Ureter (tissue), 1 donor: ENCODE measurements at regions not wholly inside any gene's neighbourhood (a gene's known extent, or its start where the extent isn't known, plus 50 kb on each side); places are given as distances from the start of the nearest gene placed in this dataset.
"Not testable (repeated sequence)": the region's sequence is repeated elsewhere in the genome, so short reads cannot be mapped to it uniquely, and the experiment has no call there.

Experiments
- DNase-seq: peaks from one replicate; pipeline ENCODE4 v3.0.0-alpha.2; 2020; ENCODE audit warnings: low spot score
- donor health status: DM: yes; HTN: yes; CAD: no.

DNA sequence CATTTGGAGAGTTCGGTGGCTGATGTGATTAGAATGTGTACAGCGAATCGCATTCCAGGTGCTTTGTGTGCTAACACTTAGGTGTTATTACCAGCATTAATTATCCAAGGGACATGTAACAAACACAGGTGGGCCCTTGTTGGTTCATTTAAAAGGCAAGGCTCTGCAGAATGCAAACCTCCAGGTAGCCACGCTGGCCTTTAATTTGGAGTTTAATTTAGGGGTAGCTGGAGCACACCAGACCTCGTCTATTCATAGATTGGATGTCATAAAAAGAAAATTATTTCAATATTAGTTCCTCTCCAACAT lies 191.1 kb downstream of the MAT2B start:
- DNase-seq = no peak

DNA sequence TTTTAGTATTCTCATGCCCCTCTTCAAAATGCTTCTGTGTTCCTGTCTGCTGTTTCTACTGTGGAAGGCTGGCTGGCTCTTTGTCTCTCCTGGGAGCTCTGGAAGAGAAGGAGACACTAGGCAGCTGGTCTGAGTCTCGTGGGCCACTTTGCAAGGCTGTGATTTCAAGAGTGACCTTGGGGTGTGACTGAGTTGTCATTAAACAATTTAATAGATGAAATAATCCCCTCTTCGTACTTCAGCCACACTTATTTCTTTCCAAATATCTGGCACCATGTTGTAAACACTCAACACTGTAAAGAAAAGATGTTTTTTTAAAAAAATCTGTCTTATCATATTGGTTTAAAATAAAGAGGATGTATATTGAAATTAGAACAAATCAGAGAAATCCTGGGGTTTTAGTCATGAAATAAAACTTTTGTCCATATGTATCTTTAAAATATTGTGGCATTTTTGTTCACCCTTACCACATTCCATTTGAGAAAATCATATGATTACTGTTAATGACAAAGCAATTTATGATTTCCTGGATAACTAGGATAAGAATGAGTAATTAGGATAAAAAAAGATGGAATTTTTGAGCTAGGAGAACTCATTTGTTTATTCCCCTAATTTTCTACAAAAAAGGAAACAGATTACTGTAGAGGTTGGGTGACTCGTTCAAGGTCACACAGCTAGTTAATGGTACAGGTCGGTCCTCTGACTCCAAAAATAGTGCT lies 200.8 kb downstream of the MAT2B start:
- DNase-seq = no peak

DNA sequence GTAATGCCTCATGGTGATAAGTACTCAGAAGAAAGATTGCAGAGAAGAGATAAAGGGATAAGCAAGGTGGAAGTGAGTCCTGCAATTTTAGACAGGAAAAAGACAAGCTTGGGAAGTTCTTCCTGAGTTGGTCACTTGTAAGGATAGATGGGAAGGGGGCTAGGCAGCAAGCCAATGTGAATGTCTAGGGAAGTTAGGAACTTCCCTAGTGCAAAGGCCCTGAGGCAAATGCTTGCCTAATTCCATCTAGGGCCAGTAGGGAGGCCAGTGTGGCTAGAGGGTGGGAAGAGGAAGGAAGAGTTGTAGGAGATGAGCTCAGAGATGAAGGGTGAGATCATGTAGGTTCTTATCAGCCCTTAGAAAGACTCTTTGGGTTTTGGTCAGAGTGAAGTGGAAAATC lies 206.6 kb downstream of the MAT2B start:
- no peak for DNase-seq

GRCh38 chr5:163718272-163718671 lies 212.9 kb downstream of the MAT2B start:
- no peak for DNase-seq

DNA sequence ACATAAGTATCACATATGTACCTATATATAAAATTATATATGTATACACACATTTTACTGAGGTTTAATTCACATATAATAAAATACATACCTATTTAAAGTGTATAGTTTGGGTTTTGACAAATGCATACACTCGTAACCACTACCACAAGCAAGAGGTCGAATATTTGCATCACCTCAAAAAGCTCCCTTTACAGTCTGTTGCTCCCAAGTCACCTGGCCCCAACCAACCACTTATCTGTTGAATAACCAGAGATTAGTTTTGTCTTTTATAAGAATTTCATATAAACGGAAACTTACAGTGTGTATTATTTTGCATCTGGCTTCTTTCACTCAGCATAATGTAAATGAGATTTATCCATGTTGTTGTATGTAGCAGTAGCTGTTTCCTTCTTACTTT lies 218.9 kb downstream of the MAT2B start:
- no peak for DNase-seq

GRCh38 chr5:163727028-163727427 lies 221.6 kb downstream of the MAT2B start:
- DNase-seq = no peak

DNA sequence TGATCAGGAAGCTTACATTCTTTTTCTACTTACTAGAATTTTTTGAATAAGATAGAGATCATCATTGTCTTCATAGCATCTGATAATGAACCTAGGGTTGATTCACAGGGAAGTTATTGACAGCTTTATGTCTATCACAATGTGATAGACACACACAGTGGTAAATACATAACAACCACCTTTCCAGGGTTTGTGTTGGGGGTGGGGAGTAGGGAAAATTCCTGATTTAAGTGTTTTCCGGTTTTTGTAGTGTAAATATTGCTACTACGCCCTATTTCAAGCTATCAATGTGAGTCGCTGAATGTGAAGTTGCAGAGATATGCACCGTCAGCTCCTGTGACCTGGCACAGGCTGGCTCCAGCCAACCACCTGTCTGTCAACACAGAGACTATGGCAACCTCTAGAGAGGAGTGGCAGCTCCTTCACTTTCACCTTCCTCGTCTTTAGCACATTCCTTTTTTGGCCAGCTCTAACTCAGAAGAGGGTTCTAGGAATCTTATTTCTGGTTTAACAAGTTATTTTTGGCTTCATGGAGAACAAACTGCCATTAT lies 224.9 kb downstream of the MAT2B start:
- no peak for DNase-seq

GRCh38 chr5:163731256-163731655 lies 225.8 kb downstream of the MAT2B start:
- no peak for DNase-seq

DNA sequence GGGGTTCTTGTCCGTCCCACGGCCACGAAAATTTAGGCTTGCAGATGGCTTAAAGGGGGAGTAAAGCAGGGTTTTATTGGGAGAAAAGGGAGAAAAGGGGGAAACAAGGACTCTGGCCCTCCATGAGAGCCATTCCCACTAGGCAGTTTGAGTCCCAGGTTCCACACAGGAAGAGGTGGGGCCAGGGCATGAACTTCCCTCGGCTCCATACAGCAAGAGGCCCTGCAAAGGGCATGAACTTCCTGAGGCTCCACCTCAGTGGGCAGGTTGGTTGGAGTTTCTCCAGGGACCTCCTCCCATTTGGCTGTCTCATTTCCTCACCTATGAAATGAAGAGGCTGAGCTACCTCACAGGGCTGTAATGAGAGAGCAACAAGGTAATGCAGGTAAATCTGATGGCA lies 229.7 kb downstream of the MAT2B start:
- DNase-seq = no peak

DNA sequence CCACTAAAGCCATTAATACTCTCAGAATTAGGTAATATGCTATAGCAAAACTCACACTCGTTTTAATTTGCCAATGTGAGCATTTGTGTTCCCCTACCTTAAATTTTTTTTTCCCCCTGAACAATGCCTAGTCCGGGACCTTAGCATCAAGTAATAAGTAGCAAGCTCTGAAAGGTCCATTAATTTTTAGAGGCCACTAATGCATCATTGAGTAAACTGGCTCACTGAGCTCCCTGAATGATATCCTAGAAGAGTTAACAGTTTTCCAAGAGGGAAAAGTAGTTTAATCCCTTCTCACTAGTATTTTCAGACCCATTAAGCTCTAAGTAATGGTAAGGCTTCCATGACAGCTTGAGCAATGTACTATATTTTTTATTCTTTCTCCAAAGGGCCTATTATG lies 242.2 kb downstream of the MAT2B start:
- no peak for DNase-seq

DNA sequence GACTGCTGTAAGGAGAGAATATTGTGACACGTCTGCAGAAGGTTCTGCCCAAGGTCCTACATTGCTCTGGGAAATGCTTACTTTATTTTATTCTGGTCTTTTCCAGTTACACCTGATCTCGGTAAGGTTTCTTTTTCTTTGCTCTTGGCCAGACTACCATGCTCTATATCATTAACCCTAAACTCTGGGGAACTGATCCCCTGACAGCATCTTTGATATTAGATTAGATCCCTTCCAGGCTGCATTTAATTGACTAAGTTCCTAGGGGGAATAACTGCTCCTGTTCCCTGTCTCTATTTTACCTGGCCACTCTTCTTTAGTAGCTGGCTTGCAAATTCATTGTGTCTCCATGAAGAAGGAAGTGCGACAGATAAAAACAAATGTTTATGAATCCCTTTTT lies 243.5 kb downstream of the MAT2B start:
- DNase-seq = no peak

- not testable (repeated sequence) for DNase-seq
Measured at GRCh38 chr5:163750415-163750814, 245.0 kb downstream of the MAT2B start.

DNA sequence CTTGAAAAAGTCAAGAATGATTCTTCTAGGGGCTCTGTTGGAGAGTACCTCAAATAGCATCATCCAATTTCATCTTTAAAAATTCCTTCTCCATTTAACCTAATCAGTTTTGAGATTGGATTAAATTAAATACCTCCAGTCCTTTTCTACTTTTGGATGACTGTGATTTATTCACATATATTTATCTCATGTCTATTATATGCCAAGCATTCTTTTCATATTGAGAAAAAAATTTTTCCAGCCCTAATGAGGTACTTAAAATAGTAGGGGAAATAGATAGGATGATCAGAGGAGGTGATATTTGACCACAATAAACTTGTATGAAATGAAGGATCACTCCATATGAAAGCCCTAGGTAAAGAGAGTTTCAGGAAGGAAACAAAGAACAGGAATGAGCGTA lies 250.1 kb downstream of the MAT2B start:
- DNase-seq = no peak

GRCh38 chr5:163756170-163756569 lies 250.8 kb downstream of the MAT2B start:
- DNase-seq = no peak

DNA sequence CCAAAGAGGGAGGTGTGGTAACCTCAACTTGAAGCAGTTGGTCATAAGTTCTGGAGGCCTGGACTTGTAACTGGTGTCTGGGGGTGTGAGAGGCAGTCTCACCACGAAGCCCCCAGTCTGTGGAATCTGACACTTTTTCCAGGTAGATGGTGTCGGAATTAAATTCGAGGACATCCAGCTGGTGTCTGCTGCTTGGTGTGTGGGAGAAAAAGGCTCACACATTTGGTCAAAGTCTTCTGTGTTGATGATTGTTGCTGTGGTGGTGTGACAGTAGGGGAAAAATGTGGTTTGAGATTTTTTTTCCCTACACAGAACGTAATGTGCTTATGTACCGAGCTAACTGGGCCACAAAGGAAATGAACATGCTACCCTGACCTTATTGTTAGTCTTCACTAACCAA lies 251.9 kb downstream of the MAT2B start:
- no peak for DNase-seq

DNA sequence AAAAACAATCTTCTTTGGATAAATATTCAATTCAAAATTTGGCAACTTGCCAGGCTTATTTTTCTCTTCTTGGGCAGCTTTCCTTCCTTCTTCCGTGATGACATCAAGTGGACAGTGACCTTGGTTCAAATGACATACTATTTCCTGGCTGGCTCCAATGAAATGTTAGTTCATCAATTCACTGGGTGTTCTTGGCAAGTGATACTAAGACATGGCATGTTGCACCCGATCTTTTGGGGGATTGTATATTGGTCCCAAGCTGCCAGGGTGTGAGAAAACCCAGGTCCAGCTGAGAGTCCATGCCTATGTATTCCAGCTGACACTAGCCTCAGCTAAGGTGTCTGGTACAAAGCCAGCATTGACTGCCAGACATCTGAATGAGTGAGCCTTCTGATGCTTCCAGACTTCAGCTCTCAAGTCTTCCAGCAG lies 252.9 kb downstream of the MAT2B start:
- no peak for DNase-seq

DNA sequence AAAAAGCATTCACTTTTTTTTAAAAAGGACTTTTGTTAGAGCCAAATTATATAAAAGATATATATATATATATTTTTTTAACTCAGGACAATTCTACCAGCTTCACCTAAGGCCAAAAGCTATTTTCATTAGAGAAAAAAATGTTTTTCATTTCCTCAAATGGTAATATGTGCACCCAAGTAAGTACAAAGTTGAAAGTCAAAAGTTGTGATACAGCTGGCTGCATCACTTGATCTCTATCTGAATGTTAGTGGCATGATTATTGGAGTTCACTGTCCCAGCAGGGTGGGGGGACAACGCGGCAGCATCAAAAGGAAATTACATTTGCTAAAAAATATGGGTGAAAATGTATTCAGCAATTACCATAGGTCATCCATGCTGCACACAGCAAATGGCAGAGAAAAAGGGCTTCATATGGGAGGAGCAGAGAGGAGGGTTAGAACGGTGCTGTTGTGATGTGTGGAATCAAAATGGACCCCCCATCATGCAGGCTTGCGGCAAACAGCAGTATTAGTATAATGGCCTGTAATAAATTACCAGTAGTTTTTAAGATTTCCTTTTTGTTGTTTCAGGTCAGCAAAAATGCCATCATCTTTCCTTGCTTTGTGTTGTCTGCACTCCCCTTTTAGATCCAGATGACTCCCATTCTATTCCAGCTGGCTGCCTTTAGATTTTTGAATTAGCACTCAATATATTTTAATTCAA lies 253.7 kb downstream of the MAT2B start:
- no peak for DNase-seq

- DNase-seq = no peak
Measured at GRCh38 chr5:163760498-163760897, 255.1 kb downstream of the MAT2B start.

DNA sequence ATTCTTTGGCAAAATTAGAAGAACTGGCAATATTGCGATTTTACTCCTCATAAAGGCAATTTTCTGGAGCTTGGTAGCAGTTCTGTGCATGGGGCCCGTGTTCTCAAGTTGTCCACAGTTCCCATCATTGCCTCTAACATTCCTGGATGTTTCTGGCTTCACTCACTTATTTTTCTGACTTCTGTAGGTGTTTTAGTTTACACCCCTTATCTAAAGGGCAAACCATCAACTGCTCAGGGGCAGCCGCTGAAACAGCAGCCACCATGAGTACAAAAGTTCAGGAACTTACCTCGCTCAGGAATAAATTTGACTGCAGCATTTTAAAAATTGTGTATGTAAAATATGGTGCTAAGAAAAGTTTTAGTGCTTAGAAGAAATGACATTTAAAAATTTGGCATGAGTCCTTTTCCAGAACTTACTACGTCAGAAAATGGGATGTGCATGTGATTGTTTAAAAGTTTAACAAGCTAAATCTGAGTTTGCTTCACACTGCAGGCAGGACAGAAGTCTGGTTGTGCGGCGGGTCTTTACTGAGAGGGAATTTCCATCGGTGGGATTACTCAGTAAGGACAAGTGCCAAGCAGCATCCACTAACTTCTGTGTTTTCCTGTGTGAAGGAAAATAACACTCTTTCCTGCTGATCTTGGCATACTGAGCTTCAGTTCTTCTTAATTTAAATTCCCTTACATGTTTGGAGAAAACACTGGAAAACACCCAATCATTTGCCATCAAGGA lies 261.7 kb downstream of the MAT2B start:
- no peak for DNase-seq

GRCh38 chr5:163770625-163771024 lies 265.2 kb downstream of the MAT2B start:
- no peak for DNase-seq

DNA sequence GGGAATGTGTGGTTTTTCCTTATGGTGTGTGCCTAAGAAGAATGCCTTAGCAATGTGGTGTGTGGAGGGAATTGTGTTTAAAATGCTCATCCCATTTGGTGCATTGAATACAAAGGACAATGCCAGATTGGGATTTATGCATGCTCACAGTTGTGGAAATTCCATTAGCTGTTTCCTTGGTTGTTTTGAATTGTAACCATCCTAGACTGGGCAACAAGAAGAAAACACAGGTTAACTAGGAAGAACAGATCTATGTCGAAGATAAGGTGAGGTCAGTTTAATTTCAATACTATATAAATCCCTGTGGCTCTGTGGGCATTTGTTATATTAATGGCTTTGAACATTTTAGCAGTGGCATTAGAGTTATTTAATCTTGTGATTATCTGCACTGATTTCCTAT lies 266.8 kb downstream of the MAT2B start:
- no peak for DNase-seq

DNA sequence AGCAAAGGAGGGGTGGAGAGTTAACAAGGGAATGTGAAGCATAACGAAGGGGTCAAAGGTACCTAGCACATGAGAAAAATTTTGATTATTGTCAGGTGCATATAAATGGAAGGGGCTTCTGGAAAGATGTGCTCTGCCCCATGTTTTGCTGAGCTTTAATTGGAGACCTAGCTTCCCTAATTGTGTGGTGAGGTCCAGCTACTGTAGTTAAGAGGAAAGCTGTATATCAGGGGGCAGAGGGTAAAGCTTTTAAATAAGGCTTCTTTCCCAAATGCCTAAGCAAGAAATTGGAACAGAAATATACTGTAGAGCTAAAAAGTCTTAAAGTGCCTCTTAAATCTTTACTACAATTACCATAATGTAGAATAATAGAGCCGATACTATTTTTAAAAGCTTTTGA lies 267.2 kb downstream of the MAT2B start:
- DNase-seq = no peak

DNA sequence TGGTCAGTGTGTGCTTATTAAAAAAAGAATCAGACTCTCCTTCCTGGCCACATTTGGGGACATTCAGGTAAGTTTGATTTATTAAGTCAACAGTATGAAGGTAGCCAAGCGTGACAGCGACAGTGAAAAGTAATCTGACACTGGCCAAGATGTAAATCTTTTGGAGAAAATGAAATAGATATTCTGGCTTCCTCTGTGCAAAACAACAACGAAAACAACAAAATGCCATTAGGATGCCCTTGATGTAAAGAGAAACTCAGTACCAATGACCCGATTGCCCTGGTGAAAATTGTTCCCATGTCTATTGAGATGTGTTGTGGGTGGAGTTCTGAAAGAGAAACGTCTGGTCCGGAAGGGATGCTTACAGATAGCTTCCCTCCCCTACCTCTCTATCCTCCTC lies 267.8 kb downstream of the MAT2B start:
- DNase-seq = no peak
